ENCODE measurements at regions not wholly inside any gene's neighbourhood (a gene's known extent, or its start where the extent isn't known, plus 50 kb on each side); places are given as distances from the start of the nearest gene placed in this dataset.

DNA sequence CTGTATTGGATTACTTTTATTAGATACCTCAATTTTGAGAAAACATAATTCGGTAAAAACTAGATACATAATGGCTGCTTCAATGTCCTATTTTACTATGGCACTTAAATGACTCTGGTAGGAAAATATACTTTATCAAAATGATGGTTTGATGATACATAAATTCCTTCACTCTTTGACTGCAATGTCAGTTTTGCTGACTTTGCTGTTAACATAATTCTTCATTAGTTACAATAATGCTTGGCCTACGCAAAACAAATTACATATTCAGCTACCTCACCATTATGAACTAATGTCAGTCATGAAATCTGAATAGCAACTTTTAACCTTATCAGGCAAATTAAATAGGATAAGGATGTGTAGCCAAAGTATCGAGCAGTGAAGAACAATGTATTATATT lies 1364.7 kb downstream of the KCNT2 start:
- TF ChIP-seq POLR2AphosphoS5 (IDR thresholded peaks at IDR 0.05; ENCODE audit: low read depth, low read length) (no peak), SIN3A (IDR thresholded peaks at IDR 0.05; ENCODE audit: borderline replicate concordance, insufficient read depth, low read length) (no peak), TAF1 (IDR thresholded peaks at IDR 0.05; ENCODE audit: borderline replicate concordance, insufficient read depth, low read length) (no peak)
- TF ChIP-seq, protein P1, sequence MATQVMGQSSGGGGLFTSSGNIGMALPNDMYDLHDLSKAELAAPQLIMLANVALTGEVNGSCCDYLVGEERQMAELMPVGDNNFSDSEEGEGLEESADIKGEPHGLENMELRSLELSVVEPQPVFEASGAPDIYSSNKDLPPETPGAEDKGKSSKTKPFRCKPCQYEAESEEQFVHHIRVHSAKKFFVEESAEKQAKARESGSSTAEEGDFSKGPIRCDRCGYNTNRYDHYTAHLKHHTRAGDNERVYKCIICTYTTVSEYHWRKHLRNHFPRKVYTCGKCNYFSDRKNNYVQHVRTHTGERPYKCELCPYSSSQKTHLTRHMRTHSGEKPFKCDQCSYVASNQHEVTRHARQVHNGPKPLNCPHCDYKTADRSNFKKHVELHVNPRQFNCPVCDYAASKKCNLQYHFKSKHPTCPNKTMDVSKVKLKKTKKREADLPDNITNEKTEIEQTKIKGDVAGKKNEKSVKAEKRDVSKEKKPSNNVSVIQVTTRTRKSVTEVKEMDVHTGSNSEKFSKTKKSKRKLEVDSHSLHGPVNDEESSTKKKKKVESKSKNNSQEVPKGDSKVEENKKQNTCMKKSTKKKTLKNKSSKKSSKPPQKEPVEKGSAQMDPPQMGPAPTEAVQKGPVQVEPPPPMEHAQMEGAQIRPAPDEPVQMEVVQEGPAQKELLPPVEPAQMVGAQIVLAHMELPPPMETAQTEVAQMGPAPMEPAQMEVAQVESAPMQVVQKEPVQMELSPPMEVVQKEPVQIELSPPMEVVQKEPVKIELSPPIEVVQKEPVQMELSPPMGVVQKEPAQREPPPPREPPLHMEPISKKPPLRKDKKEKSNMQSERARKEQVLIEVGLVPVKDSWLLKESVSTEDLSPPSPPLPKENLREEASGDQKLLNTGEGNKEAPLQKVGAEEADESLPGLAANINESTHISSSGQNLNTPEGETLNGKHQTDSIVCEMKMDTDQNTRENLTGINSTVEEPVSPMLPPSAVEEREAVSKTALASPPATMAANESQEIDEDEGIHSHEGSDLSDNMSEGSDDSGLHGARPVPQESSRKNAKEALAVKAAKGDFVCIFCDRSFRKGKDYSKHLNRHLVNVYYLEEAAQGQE (IDR thresholded peaks at IDR 0.05; ENCODE audit: insufficient read depth in 1 of 2, low read depth in 2 of 2, low read length in 2 of 2), result no peak
